Stimulated activated CD4-positive, alpha-beta T cell treated with anti-CD3 and anti-CD28 coated beads, Interleukin-12 subunit alpha, Interleukin-12 subunit beta, amount 100 ng/mL, for 48 hours (primary cell): ENCODE measurements at regions not wholly inside any gene's neighbourhood (a gene's known extent, or its start where the extent isn't known, plus 50 kb on each side); places are given as distances from the start of the nearest gene placed in this dataset.
A peak's percentile ranks its signal among the peaks of the same experiment; 100 is the strongest.
"Not testable (repeated sequence)": the region's sequence is repeated elsewhere in the genome, so short reads cannot be mapped to it uniquely, and the experiment has no call there.

Experiments used
- DNase-seq, 3 donors: peaks; one replicate each; pipeline ENCODE4 v3.0.0-alpha.2; 2020; ENCODE audit warnings: low read depth in 2 of 3, low spot score in 1 of 3

GRCh38 chr2:106293271-106293783 is 99.2 kb upstream of the UXS1 start:
- no peak for DNase-seq

GRCh38 chr2:106292627-106293026 is 98.5 kb upstream of the UXS1 start:
- DNase-seq, result no peak

GRCh38 chr2:106288873-106289272 is 94.8 kb upstream of the UXS1 start:
- no peak for DNase-seq

- DNase-seq, result no peak
Observed at GRCh38 chr2:106285237-106285829, 91.2 kb upstream of the UXS1 start.

GRCh38 chr2:106284691-106285202 is 90.6 kb upstream of the UXS1 start:
- DNase-seq, result no peak

- no peak for DNase-seq
Observed at GRCh38 chr2:106284255-106284654, 90.2 kb upstream of the UXS1 start.

GRCh38 chr2:106283228-106284152 is 89.4 kb upstream of the UXS1 start:
- DNase-seq, result not testable (repeated sequence)

GRCh38 chr2:106282462-106283170 is 88.5 kb upstream of the UXS1 start:
- DNase-seq, result no peak

- not testable (repeated sequence) for DNase-seq
Observed at GRCh38 chr2:106281907-106282430, 87.9 kb upstream of the UXS1 start.

- DNase-seq, result no peak
Observed at GRCh38 chr2:106280722-106281446, 86.8 kb upstream of the UXS1 start.

GRCh38 chr2:106280224-106280623 is 86.1 kb upstream of the UXS1 start:
- no peak for DNase-seq

- DNase-seq, result no peak
Observed at GRCh38 chr2:106278112-106278876, 84.2 kb upstream of the UXS1 start.

GRCh38 chr2:106277426-106277825 is 83.3 kb upstream of the UXS1 start:
- DNase-seq, result no peak

GRCh38 chr2:106275971-106276370 is 81.9 kb upstream of the UXS1 start:
- no peak for DNase-seq

GRCh38 chr2:106274668-106275067 is 80.6 kb upstream of the UXS1 start:
- DNase-seq, result no peak

- DNase-seq, result no peak
Observed at GRCh38 chr2:106272216-106272807, 78.2 kb upstream of the UXS1 start.

- no peak for DNase-seq
Observed at GRCh38 chr2:106270471-106270891, 76.4 kb upstream of the UXS1 start.

GRCh38 chr2:106269591-106270291 is 75.6 kb upstream of the UXS1 start:
- DNase-seq, result peak in 2 of 3 donors; percentile 13 to 26

- no peak for DNase-seq
Observed at GRCh38 chr2:106267997-106268396, 73.9 kb upstream of the UXS1 start.
